ENCODE measurements at regions not wholly inside any gene's neighbourhood (a gene's known extent, or its start where the extent isn't known, plus 50 kb on each side); places are given as distances from the start of the nearest gene placed in this dataset.

DNA sequence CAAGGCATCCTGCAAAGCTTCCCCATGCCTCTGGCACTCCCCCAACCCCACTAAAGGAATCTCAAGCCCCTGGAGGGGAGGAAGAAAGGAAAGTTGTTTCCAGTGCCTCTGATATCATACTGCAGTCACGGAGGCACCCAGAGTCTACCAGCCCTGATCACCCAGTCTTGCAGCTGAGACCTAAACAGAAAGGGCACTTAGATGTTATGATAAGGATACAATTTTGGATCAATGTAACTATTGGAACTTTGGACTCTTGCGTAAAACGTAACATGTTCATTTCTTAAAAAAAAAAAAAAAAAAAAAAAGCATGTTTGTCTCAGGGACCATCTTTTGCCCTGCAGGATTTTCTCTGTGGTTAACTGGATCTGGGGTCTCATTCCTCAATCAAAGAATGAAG, 52.4 kb upstream of the COX10 start:
- POLR2A ChIA-PET, result no interaction called here
- TF ChIP-seq, protein P1, sequence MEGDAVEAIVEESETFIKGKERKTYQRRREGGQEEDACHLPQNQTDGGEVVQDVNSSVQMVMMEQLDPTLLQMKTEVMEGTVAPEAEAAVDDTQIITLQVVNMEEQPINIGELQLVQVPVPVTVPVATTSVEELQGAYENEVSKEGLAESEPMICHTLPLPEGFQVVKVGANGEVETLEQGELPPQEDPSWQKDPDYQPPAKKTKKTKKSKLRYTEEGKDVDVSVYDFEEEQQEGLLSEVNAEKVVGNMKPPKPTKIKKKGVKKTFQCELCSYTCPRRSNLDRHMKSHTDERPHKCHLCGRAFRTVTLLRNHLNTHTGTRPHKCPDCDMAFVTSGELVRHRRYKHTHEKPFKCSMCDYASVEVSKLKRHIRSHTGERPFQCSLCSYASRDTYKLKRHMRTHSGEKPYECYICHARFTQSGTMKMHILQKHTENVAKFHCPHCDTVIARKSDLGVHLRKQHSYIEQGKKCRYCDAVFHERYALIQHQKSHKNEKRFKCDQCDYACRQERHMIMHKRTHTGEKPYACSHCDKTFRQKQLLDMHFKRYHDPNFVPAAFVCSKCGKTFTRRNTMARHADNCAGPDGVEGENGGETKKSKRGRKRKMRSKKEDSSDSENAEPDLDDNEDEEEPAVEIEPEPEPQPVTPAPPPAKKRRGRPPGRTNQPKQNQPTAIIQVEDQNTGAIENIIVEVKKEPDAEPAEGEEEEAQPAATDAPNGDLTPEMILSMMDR (IDR thresholded peaks at IDR 0.05), result no peak
- TF ChIP-seq POLR2AphosphoS5 (IDR thresholded peaks at IDR 0.05; ENCODE audit: low read depth, low read length) (no peak), TCF7L2 (IDR thresholded peaks at IDR 0.05; ENCODE audit: low read depth, low read length) (no peak), SIN3A (IDR thresholded peaks at IDR 0.05; ENCODE audit: borderline replicate concordance, insufficient read depth, low read depth, low read length) (no peak)
- TF ChIP-seq, protein P2, sequence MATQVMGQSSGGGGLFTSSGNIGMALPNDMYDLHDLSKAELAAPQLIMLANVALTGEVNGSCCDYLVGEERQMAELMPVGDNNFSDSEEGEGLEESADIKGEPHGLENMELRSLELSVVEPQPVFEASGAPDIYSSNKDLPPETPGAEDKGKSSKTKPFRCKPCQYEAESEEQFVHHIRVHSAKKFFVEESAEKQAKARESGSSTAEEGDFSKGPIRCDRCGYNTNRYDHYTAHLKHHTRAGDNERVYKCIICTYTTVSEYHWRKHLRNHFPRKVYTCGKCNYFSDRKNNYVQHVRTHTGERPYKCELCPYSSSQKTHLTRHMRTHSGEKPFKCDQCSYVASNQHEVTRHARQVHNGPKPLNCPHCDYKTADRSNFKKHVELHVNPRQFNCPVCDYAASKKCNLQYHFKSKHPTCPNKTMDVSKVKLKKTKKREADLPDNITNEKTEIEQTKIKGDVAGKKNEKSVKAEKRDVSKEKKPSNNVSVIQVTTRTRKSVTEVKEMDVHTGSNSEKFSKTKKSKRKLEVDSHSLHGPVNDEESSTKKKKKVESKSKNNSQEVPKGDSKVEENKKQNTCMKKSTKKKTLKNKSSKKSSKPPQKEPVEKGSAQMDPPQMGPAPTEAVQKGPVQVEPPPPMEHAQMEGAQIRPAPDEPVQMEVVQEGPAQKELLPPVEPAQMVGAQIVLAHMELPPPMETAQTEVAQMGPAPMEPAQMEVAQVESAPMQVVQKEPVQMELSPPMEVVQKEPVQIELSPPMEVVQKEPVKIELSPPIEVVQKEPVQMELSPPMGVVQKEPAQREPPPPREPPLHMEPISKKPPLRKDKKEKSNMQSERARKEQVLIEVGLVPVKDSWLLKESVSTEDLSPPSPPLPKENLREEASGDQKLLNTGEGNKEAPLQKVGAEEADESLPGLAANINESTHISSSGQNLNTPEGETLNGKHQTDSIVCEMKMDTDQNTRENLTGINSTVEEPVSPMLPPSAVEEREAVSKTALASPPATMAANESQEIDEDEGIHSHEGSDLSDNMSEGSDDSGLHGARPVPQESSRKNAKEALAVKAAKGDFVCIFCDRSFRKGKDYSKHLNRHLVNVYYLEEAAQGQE (IDR thresholded peaks at IDR 0.05; ENCODE audit: insufficient read depth in 1 of 2, low read depth in 2 of 2, low read length in 1 of 2), result no peak
- DNase-seq (ENCODE audit: low read depth, low spot score) (no peak), ATAC-seq (no peak)
- no peaks in the 10 kb centered on the region for H3K4me1 ChIP-seq (ENCODE audit: control insufficient read depth, insufficient read depth, low read length)
- BruUV-seq (replicated peaks), result no TSS peak
- no peaks in the 10 kb centered on the region for H3K9me3 ChIP-seq (ENCODE audit: control insufficient read depth, insufficient read depth, low read depth, low read length)
- CTCF ChIA-PET, result interaction anchor here (0.7 kb wide), 1 partner anchor 10 kb away, joined by 7 read pairs; no protein-coding TSS in a partner anchor
- H3K27ac ChIP-seq (ENCODE audit: low read length), result no peak overlapping the region
- intact Hi-C loops (cut with micrococcal nuclease; ENCODE audit: unreplicated experiment) (no loop called here), in situ Hi-C loops (cut with HindIII; ENCODE audit: low pct_unique_long_range_greater_than_20kb, low sequenced_read_pairs) (no loop called here)
- H3K27me3 ChIP-seq (ENCODE audit: control insufficient read depth, insufficient read depth, low read length), result no peaks in the 10 kb centered on the region; the same call in 1 of the 2 replicates
- H3K4me3 ChIP-seq (ENCODE audit: low read depth in 2 of 2, low read length in 2 of 2), result no peak overlapping the region
- no peaks in the 10 kb centered on the region for H3K36me3 ChIP-seq (ENCODE audit: control insufficient read depth, insufficient read depth, low read length)

DNA sequence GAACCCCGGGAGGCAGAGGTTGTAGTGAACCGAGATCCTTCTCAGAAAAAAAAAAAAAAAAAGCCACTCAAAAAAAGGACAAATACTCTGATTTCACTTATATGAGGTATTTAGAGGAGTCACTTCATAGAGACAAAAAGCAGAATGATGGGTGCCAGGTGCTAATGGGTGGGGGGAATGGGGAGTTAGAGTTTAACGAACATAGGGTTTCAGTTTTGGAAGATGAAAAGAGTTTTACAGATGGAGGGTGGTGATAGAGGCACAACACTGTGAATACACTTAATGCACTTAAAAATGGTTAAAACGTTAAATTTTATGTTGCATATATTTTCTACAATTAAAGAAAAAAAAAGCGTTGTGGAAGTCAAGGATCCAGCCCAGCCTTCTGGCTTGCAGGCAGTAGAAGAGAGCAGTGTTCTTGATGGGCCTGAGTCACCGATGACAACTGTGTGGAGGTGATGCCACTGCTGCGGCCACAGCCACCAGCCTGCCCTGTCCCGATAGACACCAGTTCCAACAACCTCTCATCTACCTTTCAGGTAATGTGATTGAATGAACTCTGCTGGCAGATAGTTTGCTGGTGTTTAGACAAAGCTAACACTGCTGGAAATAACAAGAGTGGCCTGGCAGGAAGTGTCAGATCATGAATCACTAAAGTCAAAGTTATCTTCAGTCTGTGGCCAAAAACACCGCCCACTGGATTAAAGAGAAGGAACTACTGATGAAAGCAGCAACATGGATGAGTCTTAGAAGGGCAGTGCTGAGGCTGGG, 49.9 kb upstream of the COX10 start:
- H3K36me3 ChIP-seq (ENCODE audit: control insufficient read depth, insufficient read depth, low read length), result no peaks in the 10 kb centered on the region
- no peak for TF ChIP-seq TCF7L2 (IDR thresholded peaks at IDR 0.05; ENCODE audit: low read depth, low read length)
- TF ChIP-seq POLR2AphosphoS5 (IDR thresholded peaks at IDR 0.05; ENCODE audit: low read depth, low read length), result no peak
- TF ChIP-seq, protein P1 (IDR thresholded peaks at IDR 0.05), result no peak
- TF ChIP-seq SIN3A (IDR thresholded peaks at IDR 0.05; ENCODE audit: borderline replicate concordance, insufficient read depth, low read depth, low read length), result no peak
- TF ChIP-seq, protein P2 (IDR thresholded peaks at IDR 0.05; ENCODE audit: insufficient read depth in 1 of 2, low read depth in 2 of 2, low read length in 1 of 2), result no peak
- CTCF ChIA-PET, result no interaction called here
- H3K4me1 ChIP-seq (ENCODE audit: control insufficient read depth, insufficient read depth, low read length), result no peaks in the 10 kb centered on the region
- DNase-seq (ENCODE audit: low read depth, low spot score) (no peak), ATAC-seq (no peak)
- H3K27ac ChIP-seq (ENCODE audit: low read length), result no peak overlapping the region
- no TSS peak for BruUV-seq (replicated peaks)
- H3K27me3 ChIP-seq (ENCODE audit: control insufficient read depth, insufficient read depth, low read length), result no peaks in the 10 kb centered on the region
- no peak overlapping the region for H3K4me3 ChIP-seq (ENCODE audit: low read depth in 2 of 2, low read length in 2 of 2)
- POLR2A ChIA-PET, result no interaction called here
- in situ Hi-C loops (cut with HindIII; ENCODE audit: low pct_unique_long_range_greater_than_20kb, low sequenced_read_pairs) (no loop called here), intact Hi-C loops (cut with micrococcal nuclease; ENCODE audit: unreplicated experiment) (no loop called here)
- no peaks in the 10 kb centered on the region for H3K9me3 ChIP-seq (ENCODE audit: control insufficient read depth, insufficient read depth, low read depth, low read length)
